ENCODE measurements at regions not wholly inside any gene's neighbourhood (a gene's known extent, or its start where the extent isn't known, plus 50 kb on each side); places are given as distances from the start of the nearest gene placed in this dataset.

- TF ChIP-seq CCNT2 (IDR thresholded peaks at IDR 0.05; ENCODE audit: borderline replicate concordance, extremely low read depth, insufficient read length, low read depth, low read length) (no peak), RBM25 (IDR thresholded peaks at IDR 0.05; ENCODE audit: low read depth, low read length, severe bottlenecking) (no peak), DMBX1 (CRISPR knock-in tag; IDR thresholded peaks at IDR 0.05; ENCODE audit: borderline replicate concordance) (no peak), LEF1 (IDR thresholded peaks at IDR 0.05) (no peak), BRD9 (IDR thresholded peaks at IDR 0.05; ENCODE audit: low read depth, partially characterized antibody) (no peak)
These were observed 374.7 kb upstream of the FAM241A start (continued) for GRCh38 chr4:111770514-111770913.

DNA sequence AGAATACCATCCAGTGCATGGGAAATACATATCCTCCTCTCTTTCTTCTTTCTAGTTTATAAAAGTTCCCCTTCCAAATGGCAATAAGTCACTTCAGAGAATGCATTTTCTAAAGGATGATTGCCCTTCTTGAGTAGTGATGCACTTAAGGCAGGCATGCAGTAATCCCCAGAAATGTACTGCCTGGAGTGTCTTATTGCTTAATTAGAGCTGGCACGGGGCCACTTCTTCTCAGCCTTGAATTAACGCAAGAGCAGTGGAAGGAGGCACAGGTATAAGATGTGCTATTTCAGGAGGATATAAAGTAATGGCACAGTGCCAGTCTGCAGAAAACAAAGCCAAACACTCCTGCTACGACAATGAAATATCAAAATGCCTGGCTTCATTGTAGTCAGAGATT is 371.4 kb upstream of the FAM241A start:
- no peak for FAIRE-seq
- WGBS (ENCODE audit: insufficient coverage, low coverage, missing lambda C conversion rate) = 0% methylated on average over 3 of the region's 3 CpGs
- no peaks in the 10 kb centered on the region for H3K9me3 ChIP-seq (replicated peaks; ENCODE audit: control insufficient read depth, insufficient read depth, low read depth, low read length)

More for the DNA sequence above, 371.4 kb upstream of the FAM241A start:
- intact Hi-C loops (cut with micrococcal nuclease) = no loop called here
- in situ Hi-C loops (cut with MboI) = no loop called here
- Histone ChIP-seq H3K9me1 (ENCODE audit: control insufficient read depth, insufficient read depth, low read length) (no peaks in the 10 kb centered on the region), H3K27me3 (ENCODE audit: control insufficient read depth in 2 of 2, insufficient read depth in 2 of 2, low read length in 2 of 2) (no peaks in the 10 kb centered on the region), H3K4me1 (replicated peaks in 1 of 2; ENCODE audit: control insufficient read depth in 2 of 2, insufficient read depth in 2 of 2, low read length in 2 of 2) (no peaks in the 10 kb centered on the region), H2AFZ (ENCODE audit: low read depth, low read length) (no peak overlapping the region), H3K4me3 (no peak overlapping the region), H3K9ac (ENCODE audit: insufficient read depth in 1 of 2, low read depth in 2 of 2, low read length in 2 of 2) (no peak overlapping the region), H3K4me2 (ENCODE audit: insufficient read depth, low read length) (no peak overlapping the region), H3K36me3 (ENCODE audit: control insufficient read depth, insufficient read depth, low read length) (no peaks in the 10 kb centered on the region), H3K79me2 (ENCODE audit: control insufficient read depth, insufficient read depth, low read length) (no peaks in the 10 kb centered on the region), H3K27ac (ENCODE audit: extremely low read depth, low read depth, low read length) (no peak overlapping the region), H4K20me1 (replicated peaks; ENCODE audit: control insufficient read depth, insufficient read depth, low read length) (no peaks in the 10 kb centered on the region)
- no peak for DNase-seq (ENCODE audit: extremely low read depth in 1 of 4, low spot score in 3 of 4)
- BruUV-seq (replicated peaks) = no TSS peak
- ChIA-PET POLR2A (no interaction called here), CTCF (ENCODE audit: low intra/inter-chr PET ratio) (no interaction called here)
- TF ChIP-seq MEF2A (IDR thresholded peaks at IDR 0.05; ENCODE audit: control insufficient read depth, low read depth, low read length) (no peak), ELF4 (CRISPR knock-in tag; IDR thresholded peaks at IDR 0.05) (no peak), TRIM28 (IDR thresholded peaks at IDR 0.05) (no peak), MAZ (CRISPR knock-in tag; conservative IDR thresholded peaks at IDR 0.05 in 1 of 2, IDR thresholded peaks at IDR 0.05 in 1 of 2) (no peak), RBM34 (IDR thresholded peaks at IDR 0.05; ENCODE audit: borderline replicate concordance, insufficient read depth, low read length) (no peak), MCM7 (IDR thresholded peaks at IDR 0.05) (no peak), ZNF445 (CRISPR knock-in tag; IDR thresholded peaks at IDR 0.05; ENCODE audit: low read depth) (no peak), PHF20 (IDR thresholded peaks at IDR 0.05; ENCODE audit: partially characterized antibody) (no peak), ZNF408 (CRISPR knock-in tag; IDR thresholded peaks at IDR 0.05; ENCODE audit: low read depth) (no peak), NFE2 (IDR thresholded peaks at IDR 0.05; ENCODE audit: low read depth) (no peak), NUFIP1 (IDR thresholded peaks at IDR 0.05; ENCODE audit: partially characterized antibody) (no peak), ZNF584 (CRISPR knock-in tag; IDR thresholded peaks at IDR 0.05; ENCODE audit: low read depth) (no peak), ZNF184 (CRISPR knock-in tag; IDR thresholded peaks at IDR 0.05) (no peak), ZNF77 (CRISPR knock-in tag; IDR thresholded peaks at IDR 0.05) (no peak)
- TF ChIP-seq, protein P1, sequence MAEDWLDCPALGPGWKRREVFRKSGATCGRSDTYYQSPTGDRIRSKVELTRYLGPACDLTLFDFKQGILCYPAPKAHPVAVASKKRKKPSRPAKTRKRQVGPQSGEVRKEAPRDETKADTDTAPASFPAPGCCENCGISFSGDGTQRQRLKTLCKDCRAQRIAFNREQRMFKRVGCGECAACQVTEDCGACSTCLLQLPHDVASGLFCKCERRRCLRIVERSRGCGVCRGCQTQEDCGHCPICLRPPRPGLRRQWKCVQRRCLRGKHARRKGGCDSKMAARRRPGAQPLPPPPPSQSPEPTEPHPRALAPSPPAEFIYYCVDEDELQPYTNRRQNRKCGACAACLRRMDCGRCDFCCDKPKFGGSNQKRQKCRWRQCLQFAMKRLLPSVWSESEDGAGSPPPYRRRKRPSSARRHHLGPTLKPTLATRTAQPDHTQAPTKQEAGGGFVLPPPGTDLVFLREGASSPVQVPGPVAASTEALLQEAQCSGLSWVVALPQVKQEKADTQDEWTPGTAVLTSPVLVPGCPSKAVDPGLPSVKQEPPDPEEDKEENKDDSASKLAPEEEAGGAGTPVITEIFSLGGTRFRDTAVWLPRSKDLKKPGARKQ (CRISPR knock-in tag; IDR thresholded peaks at IDR 0.05) = no peak
- TF ChIP-seq, protein P2, sequence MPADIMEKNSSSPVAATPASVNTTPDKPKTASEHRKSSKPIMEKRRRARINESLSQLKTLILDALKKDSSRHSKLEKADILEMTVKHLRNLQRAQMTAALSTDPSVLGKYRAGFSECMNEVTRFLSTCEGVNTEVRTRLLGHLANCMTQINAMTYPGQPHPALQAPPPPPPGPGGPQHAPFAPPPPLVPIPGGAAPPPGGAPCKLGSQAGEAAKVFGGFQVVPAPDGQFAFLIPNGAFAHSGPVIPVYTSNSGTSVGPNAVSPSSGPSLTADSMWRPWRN (IDR thresholded peaks at IDR 0.05; ENCODE audit: low read depth) = no peak
- TF ChIP-seq, protein P3, sequence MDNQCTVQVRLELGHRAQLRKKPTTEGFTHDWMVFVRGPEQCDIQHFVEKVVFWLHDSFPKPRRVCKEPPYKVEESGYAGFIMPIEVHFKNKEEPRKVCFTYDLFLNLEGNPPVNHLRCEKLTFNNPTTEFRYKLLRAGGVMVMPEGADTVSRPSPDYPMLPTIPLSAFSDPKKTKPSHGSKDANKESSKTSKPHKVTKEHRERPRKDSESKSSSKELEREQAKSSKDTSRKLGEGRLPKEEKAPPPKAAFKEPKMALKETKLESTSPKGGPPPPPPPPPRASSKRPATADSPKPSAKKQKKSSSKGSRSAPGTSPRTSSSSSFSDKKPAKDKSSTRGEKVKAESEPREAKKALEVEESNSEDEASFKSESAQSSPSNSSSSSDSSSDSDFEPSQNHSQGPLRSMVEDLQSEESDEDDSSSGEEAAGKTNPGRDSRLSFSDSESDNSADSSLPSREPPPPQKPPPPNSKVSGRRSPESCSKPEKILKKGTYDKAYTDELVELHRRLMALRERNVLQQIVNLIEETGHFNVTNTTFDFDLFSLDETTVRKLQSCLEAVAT (IDR thresholded peaks at IDR 0.05) = no peak
- ATAC-seq = no peak
